ENCODE measurements at regions not wholly inside any gene's neighbourhood (a gene's known extent, or its start where the extent isn't known, plus 50 kb on each side); places are given as distances from the start of the nearest gene placed in this dataset.

- no peak for TF ChIP-seq CTCF (IDR thresholded peaks at IDR 0.05; ENCODE audit: insufficient read depth, low read length, severe bottlenecking)
Observed at GRCh38 chr7:138259675-138260074, 183.4 kb downstream of the AKR1D1 start.

GRCh38 chr7:138267934-138268333 lies 191.7 kb downstream of the AKR1D1 start:
- no peak for FAIRE-seq
- H3K36me3 ChIP-seq (ENCODE audit: control insufficient read depth, insufficient read depth, low read length), result no peaks in the 10 kb centered on the region
- no peaks in the 10 kb centered on the region for H3K27me3 ChIP-seq (ENCODE audit: control insufficient read depth, insufficient read depth, low read length)
- TF ChIP-seq CTCF (IDR thresholded peaks at IDR 0.05; ENCODE audit: insufficient read depth, low read length, severe bottlenecking), result no peak
- H3K4me3 ChIP-seq (ENCODE audit: low read depth, low read length), result no peak overlapping the region
- DNase-seq (ENCODE audit: low read depth), result no peak

More at GRCh38 chr7:138259675-138260074, 183.4 kb downstream of the AKR1D1 start:
- Histone ChIP-seq H3K27me3 (ENCODE audit: control insufficient read depth, insufficient read depth, low read length) (no peaks in the 10 kb centered on the region), H3K4me3 (ENCODE audit: low read depth, low read length) (no peak overlapping the region), H3K36me3 (ENCODE audit: control insufficient read depth, insufficient read depth, low read length) (no peaks in the 10 kb centered on the region)
- DNase-seq (ENCODE audit: low read depth), result no peak
- no peak for FAIRE-seq

GRCh38 chr7:138276891-138277290 lies 183.2 kb upstream of the TRIM24 start:
- DNase-seq (ENCODE audit: low read depth) (no peak), FAIRE-seq (no peak)
- Histone ChIP-seq H3K36me3 (ENCODE audit: control insufficient read depth, insufficient read depth, low read length) (no peaks in the 10 kb centered on the region), H3K4me3 (ENCODE audit: low read depth, low read length) (no peak overlapping the region), H3K27me3 (ENCODE audit: control insufficient read depth, insufficient read depth, low read length) (no peaks in the 10 kb centered on the region)
- TF ChIP-seq CTCF (IDR thresholded peaks at IDR 0.05; ENCODE audit: insufficient read depth, low read length, severe bottlenecking), result no peak

GRCh38 chr7:138278601-138279000 lies 181.5 kb upstream of the TRIM24 start:
- DNase-seq (ENCODE audit: low read depth) (peak; percentile 22), FAIRE-seq (no peak)
- no peak overlapping the region for H3K4me3 ChIP-seq (ENCODE audit: low read depth, low read length)
- no peaks in the 10 kb centered on the region for H3K36me3 ChIP-seq (ENCODE audit: control insufficient read depth, insufficient read depth, low read length)
- H3K27me3 ChIP-seq (ENCODE audit: control insufficient read depth, insufficient read depth, low read length), result no peaks in the 10 kb centered on the region
- TF ChIP-seq CTCF (IDR thresholded peaks at IDR 0.05; ENCODE audit: insufficient read depth, low read length, severe bottlenecking), result no peak

GRCh38 chr7:138282997-138283396 lies 177.1 kb upstream of the TRIM24 start:
- no peak for TF ChIP-seq CTCF (IDR thresholded peaks at IDR 0.05; ENCODE audit: insufficient read depth, low read length, severe bottlenecking)
- FAIRE-seq (no peak), DNase-seq (ENCODE audit: low read depth) (no peak)
- H3K4me3 ChIP-seq (ENCODE audit: low read depth, low read length), result no peak overlapping the region
- no peaks in the 10 kb centered on the region for H3K27me3 ChIP-seq (ENCODE audit: control insufficient read depth, insufficient read depth, low read length)
- H3K36me3 ChIP-seq (ENCODE audit: control insufficient read depth, insufficient read depth, low read length), result no peaks in the 10 kb centered on the region

GRCh38 chr7:138285129-138285528 lies 174.9 kb upstream of the TRIM24 start:
- DNase-seq (ENCODE audit: low read depth) (no peak), FAIRE-seq (no peak)
- Histone ChIP-seq H3K27me3 (ENCODE audit: control insufficient read depth, insufficient read depth, low read length) (no peaks in the 10 kb centered on the region), H3K36me3 (ENCODE audit: control insufficient read depth, insufficient read depth, low read length) (no peaks in the 10 kb centered on the region), H3K4me3 (ENCODE audit: low read depth, low read length) (no peak overlapping the region)
- no peak for TF ChIP-seq CTCF (IDR thresholded peaks at IDR 0.05; ENCODE audit: insufficient read depth, low read length, severe bottlenecking)
